SK-N-SH treated with all-trans-retinoic acid at 6 μM for 48 hours (cell line): ENCODE measurements at regions not wholly inside any gene's neighbourhood (a gene's known extent, or its start where the extent isn't known, plus 50 kb on each side); places are given as distances from the start of the nearest gene placed in this dataset.

Experiments
- ATAC-seq: fragments of 200-7000 bp; cut with Tn5 transposase; 3 replicates; pipeline ENCODE4 v1.9.1; 2020; ENCODE audit warnings: mild to moderate bottlenecking, moderate library complexity
- ARNTL ChIP-seq: fragments of 450-650 bp; formaldehyde crosslinking; IDR thresholded peaks from 2 replicates; pipeline ENCODE4 v1.5.0; 2020; ENCODE audit warnings: low read depth, mild to moderate bottlenecking, moderate library complexity, borderline replicate concordance
- BACH2 ChIP-seq: fragments of 250-450 bp; sonication (Bioruptor Pico); IDR thresholded peaks from 2 replicates; pipeline ENCODE4 v1.9.0; 2021; ENCODE audit warnings: mild to moderate bottlenecking, borderline replicate concordance
- CSDC2 ChIP-seq: fragments of 250-450 bp; sonication (Bioruptor Pico); IDR thresholded peaks from 2 replicates; pipeline ENCODE4 v1.5.0; 2020; ENCODE audit warnings: mild to moderate bottlenecking, moderate library complexity
- GLIS3 ChIP-seq: fragments of 250-450 bp; sonication (Bioruptor Pico); IDR thresholded peaks from 2 replicates; pipeline ENCODE4 v1.5.0; 2020; ENCODE audit warnings: mild to moderate bottlenecking, moderate library complexity
- ISL1 ChIP-seq: fragments of 250-450 bp; sonication (Bioruptor Pico); IDR thresholded peaks from 2 replicates; pipeline ENCODE4 v2.1.2; 2022; ENCODE audit warnings: mild to moderate bottlenecking, moderate library complexity
- OSR1 ChIP-seq: fragments of 250-450 bp; sonication (Bioruptor Pico); IDR thresholded peaks from 2 replicates; pipeline ENCODE4 v1.8.0; 2022; ENCODE audit warnings: moderate library complexity, mild to moderate bottlenecking, inconsistent platforms
- RARB ChIP-seq: fragments of 250-450 bp; sonication (Bioruptor Pico); IDR thresholded peaks from 2 replicates; pipeline ENCODE4 v1.8.0; 2021; ENCODE audit warnings: mild to moderate bottlenecking, moderate library complexity
- SNAI2 ChIP-seq: fragments of 250-450 bp; sonication (Bioruptor Pico); IDR thresholded peaks from 2 replicates; pipeline ENCODE4 v1.5.0; 2020; ENCODE audit warnings: mild to moderate bottlenecking, moderate library complexity
- TCF4 ChIP-seq: fragments of 250-450 bp; sonication (Bioruptor Pico); IDR thresholded peaks from 2 replicates; pipeline ENCODE4 v1.8.0; 2021; ENCODE audit warnings: mild to moderate bottlenecking, moderate library complexity, borderline replicate concordance
- TOX ChIP-seq: fragments of 250-450 bp; sonication (Bioruptor Pico); IDR thresholded peaks from 2 replicates; pipeline ENCODE4 v1.8.0; 2021; ENCODE audit warnings: mild to moderate bottlenecking, moderate library complexity, borderline replicate concordance
- ZC3H10 ChIP-seq: fragments of 250-450 bp; sonication (Bioruptor Pico); IDR thresholded peaks from 2 replicates; pipeline ENCODE4 v1.5.1; 2021; ENCODE audit warnings: mild to moderate bottlenecking, moderate library complexity
- ZFP3 ChIP-seq: fragments of 250-450 bp; sonication (Bioruptor Pico); IDR thresholded peaks from 2 replicates; pipeline ENCODE4 v1.5.0; 2020; ENCODE audit warnings: mild to moderate bottlenecking, moderate library complexity
- ZFP30 ChIP-seq: fragments of 450-650 bp; formaldehyde crosslinking; IDR thresholded peaks from 2 replicates; pipeline ENCODE4 v1.5.0; 2022; ENCODE audit warnings: mild to moderate bottlenecking, moderate library complexity
- ZNF565 ChIP-seq: fragments of 450-650 bp; formaldehyde crosslinking; conservative IDR thresholded peaks from 2 replicates; pipeline ENCODE4 v1.5.0; 2020; ENCODE audit warnings: low read depth, mild to moderate bottlenecking, moderate library complexity
- ZNF70 ChIP-seq: fragments of 450-650 bp; formaldehyde crosslinking; IDR thresholded peaks from 2 replicates; pipeline ENCODE4 v1.5.0; 2020; ENCODE audit warnings: mild to moderate bottlenecking, moderate library complexity
- ZNF8 ChIP-seq: fragments of 450-650 bp; formaldehyde crosslinking; IDR thresholded peaks from 2 replicates; pipeline ENCODE4 v1.5.0; 2020; ENCODE audit warnings: mild to moderate bottlenecking, moderate library complexity
- TF ChIP-seq, protein P1 (sequence below): fragments of 250-450 bp; sonication (Bioruptor Pico); IDR thresholded peaks from 2 replicates; pipeline ENCODE4 v1.8.0; 2021; ENCODE audit warnings: low read depth, mild to moderate bottlenecking, moderate library complexity, borderline replicate concordance
- TF ChIP-seq, protein P2 (sequence below): fragments of 250-450 bp; sonication (Bioruptor Pico); IDR thresholded peaks from 2 replicates; pipeline ENCODE4 v1.5.0; 2020; ENCODE audit warnings: mild to moderate bottlenecking, moderate library complexity
- TF ChIP-seq, protein P3 (sequence below): fragments of 250-450 bp; sonication (Bioruptor Pico); IDR thresholded peaks from 2 replicates; pipeline ENCODE4 v1.5.1; 2020; ENCODE audit warnings: low read depth, mild to moderate bottlenecking, moderate library complexity
- TF ChIP-seq, protein P4 (sequence below): fragments of 250-450 bp; sonication (Bioruptor Pico); IDR thresholded peaks from 2 replicates; pipeline ENCODE4 v1.8.0; 2020; ENCODE audit warnings: mild to moderate bottlenecking, moderate library complexity, borderline replicate concordance
- TF ChIP-seq, protein P5 (sequence below): fragments of 250-450 bp; sonication (Bioruptor Pico); IDR thresholded peaks from 2 replicates; pipeline ENCODE4 v1.5.1; 2021; ENCODE audit warnings: mild to moderate bottlenecking, moderate library complexity

DNA sequence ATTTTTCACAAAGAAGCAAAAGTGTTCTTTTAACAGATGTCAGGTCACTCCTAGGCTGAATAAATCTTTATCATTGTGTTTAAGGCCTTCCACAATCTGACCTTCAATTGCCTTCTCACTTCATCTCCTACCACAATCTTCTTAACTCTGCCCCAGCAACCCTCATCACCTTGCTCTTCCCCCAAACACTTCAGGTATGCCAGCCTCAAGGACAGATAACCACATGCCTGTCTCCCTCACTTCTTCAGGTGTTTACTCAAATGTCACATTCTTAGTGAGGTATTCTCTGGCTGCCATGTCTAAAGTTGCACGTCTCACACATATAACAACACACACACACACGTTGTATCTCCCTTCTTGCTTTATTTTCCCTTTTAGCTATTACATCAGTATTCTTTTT is 146.5 kb downstream of the ANKRD50 start:
- TF ChIP-seq CSDC2 (CRISPR knock-in tag) (no peak), ZNF8 (no peak), ZNF565 (CRISPR knock-in tag) (no peak), SNAI2 (CRISPR knock-in tag) (no peak), ZNF70 (CRISPR knock-in tag) (no peak), ZC3H10 (CRISPR knock-in tag) (no peak), GLIS3 (CRISPR knock-in tag) (no peak), TOX (CRISPR knock-in tag) (no peak), TCF4 (CRISPR knock-in tag) (no peak), ZFP3 (CRISPR knock-in tag) (no peak), OSR1 (CRISPR knock-in tag) (no peak)
- TF ChIP-seq, protein P1, sequence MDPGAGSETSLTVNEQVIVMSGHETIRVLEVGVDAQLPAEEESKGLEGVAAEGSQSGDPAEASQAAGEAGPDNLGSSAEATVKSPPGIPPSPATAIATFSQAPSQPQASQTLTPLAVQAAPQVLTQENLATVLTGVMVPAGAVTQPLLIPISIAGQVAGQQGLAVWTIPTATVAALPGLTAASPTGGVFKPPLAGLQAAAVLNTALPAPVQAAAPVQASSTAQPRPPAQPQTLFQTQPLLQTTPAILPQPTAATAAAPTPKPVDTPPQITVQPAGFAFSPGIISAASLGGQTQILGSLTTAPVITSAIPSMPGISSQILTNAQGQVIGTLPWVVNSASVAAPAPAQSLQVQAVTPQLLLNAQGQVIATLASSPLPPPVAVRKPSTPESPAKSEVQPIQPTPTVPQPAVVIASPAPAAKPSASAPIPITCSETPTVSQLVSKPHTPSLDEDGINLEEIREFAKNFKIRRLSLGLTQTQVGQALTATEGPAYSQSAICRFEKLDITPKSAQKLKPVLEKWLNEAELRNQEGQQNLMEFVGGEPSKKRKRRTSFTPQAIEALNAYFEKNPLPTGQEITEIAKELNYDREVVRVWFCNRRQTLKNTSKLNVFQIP (CRISPR knock-in tag), result no peak
- TF ChIP-seq, protein P2, sequence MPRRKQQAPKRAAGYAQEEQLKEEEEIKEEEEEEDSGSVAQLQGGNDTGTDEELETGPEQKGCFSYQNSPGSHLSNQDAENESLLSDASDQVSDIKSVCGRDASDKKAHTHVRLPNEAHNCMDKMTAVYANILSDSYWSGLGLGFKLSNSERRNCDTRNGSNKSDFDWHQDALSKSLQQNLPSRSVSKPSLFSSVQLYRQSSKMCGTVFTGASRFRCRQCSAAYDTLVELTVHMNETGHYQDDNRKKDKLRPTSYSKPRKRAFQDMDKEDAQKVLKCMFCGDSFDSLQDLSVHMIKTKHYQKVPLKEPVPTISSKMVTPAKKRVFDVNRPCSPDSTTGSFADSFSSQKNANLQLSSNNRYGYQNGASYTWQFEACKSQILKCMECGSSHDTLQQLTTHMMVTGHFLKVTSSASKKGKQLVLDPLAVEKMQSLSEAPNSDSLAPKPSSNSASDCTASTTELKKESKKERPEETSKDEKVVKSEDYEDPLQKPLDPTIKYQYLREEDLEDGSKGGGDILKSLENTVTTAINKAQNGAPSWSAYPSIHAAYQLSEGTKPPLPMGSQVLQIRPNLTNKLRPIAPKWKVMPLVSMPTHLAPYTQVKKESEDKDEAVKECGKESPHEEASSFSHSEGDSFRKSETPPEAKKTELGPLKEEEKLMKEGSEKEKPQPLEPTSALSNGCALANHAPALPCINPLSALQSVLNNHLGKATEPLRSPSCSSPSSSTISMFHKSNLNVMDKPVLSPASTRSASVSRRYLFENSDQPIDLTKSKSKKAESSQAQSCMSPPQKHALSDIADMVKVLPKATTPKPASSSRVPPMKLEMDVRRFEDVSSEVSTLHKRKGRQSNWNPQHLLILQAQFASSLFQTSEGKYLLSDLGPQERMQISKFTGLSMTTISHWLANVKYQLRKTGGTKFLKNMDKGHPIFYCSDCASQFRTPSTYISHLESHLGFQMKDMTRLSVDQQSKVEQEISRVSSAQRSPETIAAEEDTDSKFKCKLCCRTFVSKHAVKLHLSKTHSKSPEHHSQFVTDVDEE (CRISPR knock-in tag), result no peak
- TF ChIP-seq, protein P3, sequence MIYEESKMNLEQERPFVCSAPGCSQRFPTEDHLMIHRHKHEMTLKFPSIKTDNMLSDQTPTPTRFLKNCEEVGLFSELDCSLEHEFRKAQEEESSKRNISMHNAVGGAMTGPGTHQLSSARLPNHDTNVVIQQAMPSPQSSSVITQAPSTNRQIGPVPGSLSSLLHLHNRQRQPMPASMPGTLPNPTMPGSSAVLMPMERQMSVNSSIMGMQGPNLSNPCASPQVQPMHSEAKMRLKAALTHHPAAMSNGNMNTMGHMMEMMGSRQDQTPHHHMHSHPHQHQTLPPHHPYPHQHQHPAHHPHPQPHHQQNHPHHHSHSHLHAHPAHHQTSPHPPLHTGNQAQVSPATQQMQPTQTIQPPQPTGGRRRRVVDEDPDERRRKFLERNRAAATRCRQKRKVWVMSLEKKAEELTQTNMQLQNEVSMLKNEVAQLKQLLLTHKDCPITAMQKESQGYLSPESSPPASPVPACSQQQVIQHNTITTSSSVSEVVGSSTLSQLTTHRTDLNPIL (CRISPR knock-in tag), result no peak
- TF ChIP-seq, protein P4, sequence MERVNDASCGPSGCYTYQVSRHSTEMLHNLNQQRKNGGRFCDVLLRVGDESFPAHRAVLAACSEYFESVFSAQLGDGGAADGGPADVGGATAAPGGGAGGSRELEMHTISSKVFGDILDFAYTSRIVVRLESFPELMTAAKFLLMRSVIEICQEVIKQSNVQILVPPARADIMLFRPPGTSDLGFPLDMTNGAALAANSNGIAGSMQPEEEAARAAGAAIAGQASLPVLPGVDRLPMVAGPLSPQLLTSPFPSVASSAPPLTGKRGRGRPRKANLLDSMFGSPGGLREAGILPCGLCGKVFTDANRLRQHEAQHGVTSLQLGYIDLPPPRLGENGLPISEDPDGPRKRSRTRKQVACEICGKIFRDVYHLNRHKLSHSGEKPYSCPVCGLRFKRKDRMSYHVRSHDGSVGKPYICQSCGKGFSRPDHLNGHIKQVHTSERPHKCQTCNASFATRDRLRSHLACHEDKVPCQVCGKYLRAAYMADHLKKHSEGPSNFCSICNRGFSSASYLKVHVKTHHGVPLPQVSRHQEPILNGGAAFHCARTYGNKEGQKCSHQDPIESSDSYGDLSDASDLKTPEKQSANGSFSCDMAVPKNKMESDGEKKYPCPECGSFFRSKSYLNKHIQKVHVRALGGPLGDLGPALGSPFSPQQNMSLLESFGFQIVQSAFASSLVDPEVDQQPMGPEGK (CRISPR knock-in tag), result no peak
- no peak for ATAC-seq

DNA sequence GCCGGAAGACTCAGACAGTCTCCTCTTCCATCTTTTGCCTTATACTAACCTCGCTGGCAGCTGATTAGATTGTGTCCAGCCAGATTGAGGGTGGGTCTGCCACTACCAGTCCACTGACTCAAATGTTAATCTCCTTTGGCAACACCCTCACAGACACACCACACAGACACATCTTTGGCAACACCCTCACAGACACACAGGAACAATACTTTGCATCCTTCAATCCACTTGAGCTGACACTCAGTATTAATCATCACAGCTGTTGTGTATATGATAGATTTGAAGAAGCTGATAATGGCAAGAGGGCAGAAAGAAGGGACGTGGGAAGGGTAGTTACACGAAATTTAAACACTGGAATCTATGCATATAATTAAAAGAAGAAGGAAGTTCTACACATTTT is 139.5 kb downstream of the ANKRD50 start:
- ATAC-seq, result no peak
- no peak for TF ChIP-seq ZFP3 (CRISPR knock-in tag)
- no peak for TF ChIP-seq ZNF565 (CRISPR knock-in tag)
- TF ChIP-seq, protein P2 (CRISPR knock-in tag), result no peak
- TF ChIP-seq ZNF8, result no peak
- TF ChIP-seq, protein P3 (CRISPR knock-in tag), result no peak
- TF ChIP-seq ISL1 (CRISPR knock-in tag), result no peak
- TF ChIP-seq ZNF70 (CRISPR knock-in tag), result no peak
- TF ChIP-seq BACH2, result no peak
- TF ChIP-seq, all 23 proteins: peak for 0

DNA sequence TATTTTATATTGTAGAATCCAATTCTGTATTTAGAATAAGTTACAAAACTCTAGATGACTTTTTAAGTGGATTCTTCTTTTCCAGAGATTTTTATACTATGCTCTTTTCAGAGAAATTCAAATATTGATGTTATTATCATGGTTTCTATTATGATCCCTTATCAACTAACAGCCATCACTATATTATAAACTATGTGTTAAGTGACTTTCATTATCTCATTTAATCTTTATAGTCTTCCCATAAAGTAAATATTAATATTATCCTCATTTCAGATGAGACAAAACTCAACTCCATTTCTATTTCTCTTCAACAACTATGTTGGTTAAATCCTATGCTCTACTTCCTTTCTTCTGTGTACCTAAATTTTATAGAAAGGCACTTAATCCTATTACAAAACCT is 132.6 kb downstream of the ANKRD50 start:
- no peak for ATAC-seq
- TF ChIP-seq GLIS3 (CRISPR knock-in tag) (no peak), ISL1 (CRISPR knock-in tag) (no peak), RARB (CRISPR knock-in tag) (no peak), TCF4 (CRISPR knock-in tag) (no peak), ARNTL (no peak), ZFP30 (CRISPR knock-in tag) (no peak)
- TF ChIP-seq, protein P5, sequence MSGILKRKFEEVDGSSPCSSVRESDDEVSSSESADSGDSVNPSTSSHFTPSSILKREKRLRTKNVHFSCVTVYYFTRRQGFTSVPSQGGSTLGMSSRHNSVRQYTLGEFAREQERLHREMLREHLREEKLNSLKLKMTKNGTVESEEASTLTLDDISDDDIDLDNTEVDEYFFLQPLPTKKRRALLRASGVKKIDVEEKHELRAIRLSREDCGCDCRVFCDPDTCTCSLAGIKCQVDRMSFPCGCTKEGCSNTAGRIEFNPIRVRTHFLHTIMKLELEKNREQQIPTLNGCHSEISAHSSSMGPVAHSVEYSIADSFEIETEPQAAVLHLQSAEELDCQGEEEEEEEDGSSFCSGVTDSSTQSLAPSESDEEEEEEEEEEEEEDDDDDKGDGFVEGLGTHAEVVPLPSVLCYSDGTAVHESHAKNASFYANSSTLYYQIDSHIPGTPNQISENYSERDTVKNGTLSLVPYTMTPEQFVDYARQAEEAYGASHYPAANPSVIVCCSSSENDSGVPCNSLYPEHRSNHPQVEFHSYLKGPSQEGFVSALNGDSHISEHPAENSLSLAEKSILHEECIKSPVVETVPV, result no peak
